Keratinocyte (primary cell): ENCODE measurements at regions not wholly inside any gene's neighbourhood (a gene's known extent, or its start where the extent isn't known, plus 50 kb on each side); places are given as distances from the start of the nearest gene placed in this dataset.

Experiments used
- DNase-seq: peaks from one replicate; pipeline ENCODE4 v3.0.0-alpha.2; 2011; ENCODE audit warnings: low read depth, missing footprints, low spot score
- FAIRE-seq: peaks from 2 replicates; lab custom pipeline; 2011; peaks lifted over from hg19 to GRCh38; lab: Jason Lieb, UNC
- H2AFZ ChIP-seq: 2 replicates; pipeline ENCODE4 v1.6.0; 2012; ENCODE audit warnings: low read length, control low read depth, inconsistent platforms; ENCODE audit not compliant: control insufficient read depth
- H3K27ac ChIP-seq: 2 replicates; pipeline ENCODE4 v1.5.1; 2011; ENCODE audit warnings: low read length; ENCODE audit not compliant: control insufficient read depth, insufficient read depth
- H3K27me3 ChIP-seq: 3 replicates; pipeline ENCODE4 v1.6.0; 2011; ENCODE audit warnings: low read length; ENCODE audit not compliant: control insufficient read depth, insufficient read depth; ENCODE audit errors: extremely low read depth
- H3K36me3 ChIP-seq, 2 experiments: 2 replicates in 1 of 2; 3 replicates in 1 of 2; pipeline ENCODE4 v1.5.1; 2011; ENCODE audit warnings: low read length in 2 of 2, mild to moderate bottlenecking in 1 of 2; ENCODE audit not compliant: control insufficient read depth in 2 of 2, insufficient read depth in 2 of 2; ENCODE audit errors: extremely low read depth in 1 of 2
- H3K4me1 ChIP-seq: 3 replicates; pipeline ENCODE4 v1.5.1; 2011; ENCODE audit warnings: low read length; ENCODE audit not compliant: control insufficient read depth, insufficient read depth; ENCODE audit errors: extremely low read depth
- H3K4me2 ChIP-seq: 3 replicates; pipeline ENCODE4 v1.6.0; 2011; ENCODE audit warnings: low read depth, low read length; ENCODE audit not compliant: control insufficient read depth, insufficient read depth; ENCODE audit errors: extremely low read depth
- H3K4me3 ChIP-seq, 3 experiments: fragments of 200-600 bp in 1 of 3; sonication (generic) in 1 of 3; 2 replicates in 2 of 3; 3 replicates in 1 of 3; pipeline ENCODE4 v1.5.1; 2011 to 2016; ENCODE audit warnings: low read length in 3 of 3, mild to moderate bottlenecking in 3 of 3, control low read depth in 2 of 3, inconsistent platforms in 1 of 3, low read depth in 1 of 3, mixed read lengths in 1 of 3, mixed run types in 1 of 3, moderate library complexity in 1 of 3; ENCODE audit not compliant: control insufficient read depth in 2 of 3, insufficient read depth in 2 of 3; ENCODE audit errors: extremely low read depth in 1 of 3
- H3K79me2 ChIP-seq: 2 replicates; pipeline ENCODE4 v1.6.0; 2012; ENCODE audit warnings: low read length; ENCODE audit not compliant: control insufficient read depth, insufficient read depth
- H3K9ac ChIP-seq: 3 replicates; pipeline ENCODE4 v1.6.0; 2011; ENCODE audit warnings: low read length; ENCODE audit not compliant: control insufficient read depth, insufficient read depth; ENCODE audit errors: extremely low read depth
- H3K9me1 ChIP-seq: 3 replicates; pipeline ENCODE4 v1.6.0; 2011; ENCODE audit warnings: low read length; ENCODE audit not compliant: control insufficient read depth, insufficient read depth; ENCODE audit errors: extremely low read depth
- H3K9me3 ChIP-seq: 2 replicates; pipeline ENCODE4 v1.5.1; 2012; ENCODE audit warnings: low read depth, low read length; ENCODE audit not compliant: control insufficient read depth
- H4K20me1 ChIP-seq: 3 replicates; pipeline ENCODE4 v1.6.0; 2011; ENCODE audit warnings: low read length; ENCODE audit not compliant: control insufficient read depth, insufficient read depth; ENCODE audit errors: extremely low read depth
- CTCF ChIP-seq, 3 experiments: IDR thresholded peaks in 1 of 3; conservative IDR thresholded peaks in 1 of 3; optimal IDR thresholded peaks in 1 of 3; 2 replicates in 2 of 3; 3 replicates in 1 of 3; pipeline versions ENCODE3 to v1.5.1; 2011; ENCODE audit warnings: low read length in 3 of 3, mild to moderate bottlenecking in 3 of 3, moderate library complexity in 2 of 3, control low read depth in 1 of 3, inconsistent platforms in 1 of 3; ENCODE audit not compliant: insufficient read depth in 2 of 3; ENCODE audit errors: extremely low read depth in 1 of 3
- EZH2 ChIP-seq: IDR thresholded peaks from one replicate; pipeline ENCODE4 v1.6.1; 2012; ENCODE audit warnings: inconsistent platforms, mild to moderate bottlenecking, low read length, moderate library complexity
- dilution Hi-C: fragments of 300-500 bp; cut with MboI; formaldehyde crosslinking; loops from one replicate; pipeline ENCODE4 v1.7.0; 2020; ENCODE audit warnings: low sequenced_read_pairs; ENCODE audit not compliant: extremely low pct_ligation_motif_present

- FAIRE-seq (no peak), DNase-seq (no peak)
- H3K27me3 ChIP-seq, result no peaks in the 10 kb centered on the region
- no peak overlapping the region for H3K4me3 ChIP-seq
- no peak overlapping the region for H2AFZ ChIP-seq
- no peaks in the 10 kb centered on the region for H3K79me2 ChIP-seq
- no peak overlapping the region for H3K4me2 ChIP-seq
- dilution Hi-C loops, result no loop called here
- H4K20me1 ChIP-seq, result no peaks in the 10 kb centered on the region
- no peak overlapping the region for H3K9ac ChIP-seq
- H3K36me3 ChIP-seq, result no peaks in the 10 kb centered on the region
- TF ChIP-seq EZH2, result no peak
- no peak overlapping the region for H3K27ac ChIP-seq
- H3K9me1 ChIP-seq, result no peaks in the 10 kb centered on the region
- no peaks in the 10 kb centered on the region for H3K9me3 ChIP-seq
- H3K4me1 ChIP-seq, result no peaks in the 10 kb centered on the region
These were observed 261.2 kb upstream of the MARCKS start for GRCh38 chr6:113595911-113596376.

- FAIRE-seq, result no peak
- TF ChIP-seq CTCF (optimal IDR thresholded peaks at IDR 0.05 in 1 of 3, IDR thresholded peaks at IDR 0.05 in 1 of 3, conservative IDR thresholded peaks at IDR 0.05 in 1 of 3; ENCODE audit: extremely low read depth in 1 of 3, insufficient read depth in 2 of 3, low read length in 3 of 3) (no peak), EZH2 (no peak)
- no peaks in the 10 kb centered on the region for H3K4me1 ChIP-seq
- no peak overlapping the region for H3K4me2 ChIP-seq
- no peaks in the 10 kb centered on the region for H3K79me2 ChIP-seq
- no peaks in the 10 kb centered on the region for H3K9me3 ChIP-seq
- no peak overlapping the region for H3K27ac ChIP-seq
- H3K9ac ChIP-seq, result no peak overlapping the region
- DNase-seq, result no peak
- H2AFZ ChIP-seq, result no peak overlapping the region
- no peaks in the 10 kb centered on the region for H3K9me1 ChIP-seq
- H3K27me3 ChIP-seq, result no peaks in the 10 kb centered on the region
- H3K36me3 ChIP-seq, result no peaks in the 10 kb centered on the region
- H3K4me3 ChIP-seq, result no peak overlapping the region
- dilution Hi-C loops, result no loop called here
- H4K20me1 ChIP-seq, result no peaks in the 10 kb centered on the region
These were observed 260.5 kb upstream of the MARCKS start for GRCh38 chr6:113596387-113597230.
